ENCODE measurements at regions not wholly inside any gene's neighbourhood (a gene's known extent, or its start where the extent isn't known, plus 50 kb on each side); places are given as distances from the start of the nearest gene placed in this dataset.

GRCh38 chr1:101139821-101140718 is 96.7 kb upstream of the S1PR1 start:
- no peak overlapping the region for H3K4me3 ChIP-seq
- H3K36me3 ChIP-seq (ENCODE audit: insufficient read depth, low read length): no peaks in the 10 kb centered on the region
- no peak for TF ChIP-seq EZH2 (IDR thresholded peaks at IDR 0.05)
- TF ChIP-seq FOXP2 (optimal IDR thresholded peaks at IDR 0.05; ENCODE audit: control extremely low read depth, extremely low read length, insufficient read depth): no peak
- no peak for TF ChIP-seq POLR2AphosphoS5 (IDR thresholded peaks at IDR 0.05; ENCODE audit: borderline replicate concordance, low read depth, low read length)
- H3K9ac ChIP-seq (ENCODE audit: insufficient read length): no peak overlapping the region
- DNase-seq (ENCODE audit: low read depth, low spot score): no peak
- no peaks in the 10 kb centered on the region for H3K9me3 ChIP-seq (ENCODE audit: low read depth, low read length)
- H3K27ac ChIP-seq: 0 out of 2 replicates have a peak overlapping the region, but pooled peaks have one; percentile 47

GRCh38 chr1:101139130-101139529 is 97.7 kb upstream of the S1PR1 start:
- DNase-seq (ENCODE audit: low read depth, low spot score): peak; percentile 59
- peak overlapping the region; percentile 8; the same call in 1 of the 2 replicates for H3K4me3 ChIP-seq
- peak overlapping the region; percentile 47; the same call in 1 of the 2 replicates for H3K27ac ChIP-seq
- TF ChIP-seq EZH2 (IDR thresholded peaks at IDR 0.05) (no peak), POLR2AphosphoS5 (IDR thresholded peaks at IDR 0.05; ENCODE audit: borderline replicate concordance, low read depth, low read length) (no peak), FOXP2 (optimal IDR thresholded peaks at IDR 0.05; ENCODE audit: control extremely low read depth, extremely low read length, insufficient read depth) (no peak)
- no peaks in the 10 kb centered on the region for H3K9me3 ChIP-seq (ENCODE audit: low read depth, low read length)
- H3K36me3 ChIP-seq (ENCODE audit: insufficient read depth, low read length): no peaks in the 10 kb centered on the region
- H3K9ac ChIP-seq (ENCODE audit: insufficient read length): no peak overlapping the region

GRCh38 chr1:101137144-101138126 is 99.4 kb upstream of the S1PR1 start:
- H3K27ac ChIP-seq: peak overlapping the region; percentile 5; the same call in 1 of the 2 replicates

GRCh38 chr1:101136739-101137138 is 100.1 kb upstream of the S1PR1 start:
- no peak overlapping the region for H3K9ac ChIP-seq (ENCODE audit: insufficient read length)
- H3K36me3 ChIP-seq (ENCODE audit: insufficient read depth, low read length): no peaks in the 10 kb centered on the region
- H3K4me3 ChIP-seq: peak overlapping the region; percentile 33
- DNase-seq (ENCODE audit: low read depth, low spot score): no peak
- TF ChIP-seq FOXP2 (optimal IDR thresholded peaks at IDR 0.05; ENCODE audit: control extremely low read depth, extremely low read length, insufficient read depth): no peak
- no peak for TF ChIP-seq EZH2 (IDR thresholded peaks at IDR 0.05)
- TF ChIP-seq POLR2AphosphoS5 (IDR thresholded peaks at IDR 0.05; ENCODE audit: borderline replicate concordance, low read depth, low read length): no peak
- peak overlapping the region; percentile 5; the same call in 1 of the 2 replicates for H3K27ac ChIP-seq
- H3K9me3 ChIP-seq (ENCODE audit: low read depth, low read length): no peaks in the 10 kb centered on the region

More at GRCh38 chr1:101137144-101138126, 99.4 kb upstream of the S1PR1 start:
- Histone ChIP-seq H3K9me3 (ENCODE audit: low read depth, low read length) (no peaks in the 10 kb centered on the region), H3K36me3 (ENCODE audit: insufficient read depth, low read length) (no peaks in the 10 kb centered on the region), H3K9ac (ENCODE audit: insufficient read length) (no peak overlapping the region), H3K4me3 (peak overlapping the region; percentile 33; the same call in 1 of the 2 replicates)
- DNase-seq (ENCODE audit: low read depth, low spot score): no peak
- TF ChIP-seq EZH2 (IDR thresholded peaks at IDR 0.05): no peak

DNA sequence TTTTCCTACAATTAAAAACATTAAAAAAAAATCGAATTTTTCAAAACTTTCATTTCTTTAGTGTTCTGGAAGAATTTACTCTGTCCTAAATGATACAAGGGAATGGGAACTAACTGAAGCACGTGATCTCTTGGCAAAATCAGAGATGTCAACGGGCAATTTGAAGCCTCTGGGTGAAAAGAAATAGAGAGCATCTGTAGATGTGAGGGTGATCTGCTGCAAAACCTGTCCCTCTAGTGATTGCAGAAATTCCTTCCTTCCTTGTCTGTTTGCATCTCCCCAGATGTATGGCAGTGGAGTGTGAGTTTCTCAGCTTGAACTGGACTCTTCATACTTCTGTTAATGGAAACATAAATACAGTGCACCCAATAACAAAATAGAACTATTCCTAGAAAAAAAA is 100.5 kb upstream of the S1PR1 start:
- no peak for DNase-seq (ENCODE audit: low read depth, low spot score)
- Histone ChIP-seq H3K9me3 (ENCODE audit: low read depth, low read length) (no peaks in the 10 kb centered on the region), H3K9ac (ENCODE audit: insufficient read length) (no peak overlapping the region), H3K27ac (no peak overlapping the region), H3K36me3 (ENCODE audit: insufficient read depth, low read length) (no peaks in the 10 kb centered on the region), H3K4me3 (no peak overlapping the region)
- no peak for TF ChIP-seq FOXP2 (optimal IDR thresholded peaks at IDR 0.05; ENCODE audit: control extremely low read depth, extremely low read length, insufficient read depth)
- no peak for TF ChIP-seq POLR2AphosphoS5 (IDR thresholded peaks at IDR 0.05; ENCODE audit: borderline replicate concordance, low read depth, low read length)
- TF ChIP-seq EZH2 (IDR thresholded peaks at IDR 0.05): no peak

DNA sequence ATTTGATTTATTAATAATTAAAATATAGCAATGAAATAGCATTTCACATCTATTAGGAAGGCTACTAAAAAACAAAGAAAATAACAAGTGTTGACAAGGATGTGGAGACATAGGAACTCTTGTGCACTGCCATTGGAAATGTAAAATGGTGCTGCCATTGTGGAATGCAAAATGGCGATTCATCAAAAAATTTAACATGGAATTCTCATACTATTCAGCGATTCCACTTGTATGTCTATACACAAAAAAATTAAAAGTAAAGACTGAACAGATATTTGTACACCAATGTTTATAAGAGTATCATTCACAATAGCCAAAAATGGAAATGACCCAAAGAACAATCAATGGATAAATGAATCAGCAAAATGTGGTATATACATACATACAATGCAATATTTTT is 101.3 kb upstream of the S1PR1 start:
- no peaks in the 10 kb centered on the region for H3K9me3 ChIP-seq (ENCODE audit: low read depth, low read length)
- H3K36me3 ChIP-seq (ENCODE audit: insufficient read depth, low read length): no peaks in the 10 kb centered on the region
- DNase-seq (ENCODE audit: low read depth, low spot score): no peak
- H3K4me3 ChIP-seq: no peak overlapping the region
- TF ChIP-seq EZH2 (IDR thresholded peaks at IDR 0.05) (no peak), FOXP2 (optimal IDR thresholded peaks at IDR 0.05; ENCODE audit: control extremely low read depth, extremely low read length, insufficient read depth) (no peak), POLR2AphosphoS5 (IDR thresholded peaks at IDR 0.05; ENCODE audit: borderline replicate concordance, low read depth, low read length) (no peak)
- no peak overlapping the region for H3K9ac ChIP-seq (ENCODE audit: insufficient read length)
- H3K27ac ChIP-seq: no peak overlapping the region

DNA sequence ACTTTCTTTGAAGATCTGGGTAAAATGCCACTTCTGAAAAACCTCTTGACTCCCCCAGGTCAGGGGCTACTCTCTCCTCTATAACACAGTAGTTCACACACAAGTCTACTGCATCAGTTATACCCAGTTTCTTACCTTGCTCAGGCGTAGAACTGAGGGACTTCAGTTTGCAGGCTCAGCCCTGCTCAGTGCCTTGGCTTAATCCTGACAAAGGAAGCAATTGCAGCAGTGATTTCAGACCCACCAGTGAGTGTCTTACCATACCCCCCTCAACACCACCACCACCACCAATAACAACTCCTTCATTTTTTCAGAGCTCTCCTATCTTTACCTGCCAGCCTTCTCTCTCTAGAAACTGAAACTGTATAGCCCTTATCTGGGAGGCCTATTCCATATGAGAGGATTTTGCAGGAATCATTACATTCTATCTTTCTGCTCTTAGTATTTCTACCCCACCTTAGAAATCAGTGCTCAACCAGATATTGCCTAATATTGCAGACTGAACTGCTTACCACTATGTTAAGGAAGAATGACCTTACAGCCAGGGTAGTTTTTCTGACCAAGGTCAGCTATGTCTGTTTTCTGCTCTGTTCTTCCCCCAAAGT is 105.5 kb upstream of the S1PR1 start:
- no peaks in the 10 kb centered on the region for H3K9me3 ChIP-seq (ENCODE audit: low read depth, low read length)
- H3K36me3 ChIP-seq (ENCODE audit: insufficient read depth, low read length): no peaks in the 10 kb centered on the region
- TF ChIP-seq POLR2AphosphoS5 (IDR thresholded peaks at IDR 0.05; ENCODE audit: borderline replicate concordance, low read depth, low read length): no peak
- no peak for TF ChIP-seq FOXP2 (optimal IDR thresholded peaks at IDR 0.05; ENCODE audit: control extremely low read depth, extremely low read length, insufficient read depth)
- no peak for TF ChIP-seq EZH2 (IDR thresholded peaks at IDR 0.05)
- no peak overlapping the region for H3K4me3 ChIP-seq
- no peak overlapping the region for H3K27ac ChIP-seq
- DNase-seq (ENCODE audit: low read depth, low spot score): no peak
- no peak overlapping the region for H3K9ac ChIP-seq (ENCODE audit: insufficient read length)

All from SK-N-MC (cell line).